ENCODE measurements at regions not wholly inside any gene's neighbourhood (a gene's known extent, or its start where the extent isn't known, plus 50 kb on each side); places are given as distances from the start of the nearest gene placed in this dataset.
"Not testable (repeated sequence)": the region's sequence is repeated elsewhere in the genome, so short reads cannot be mapped to it uniquely, and the experiment has no call there.

DNA sequence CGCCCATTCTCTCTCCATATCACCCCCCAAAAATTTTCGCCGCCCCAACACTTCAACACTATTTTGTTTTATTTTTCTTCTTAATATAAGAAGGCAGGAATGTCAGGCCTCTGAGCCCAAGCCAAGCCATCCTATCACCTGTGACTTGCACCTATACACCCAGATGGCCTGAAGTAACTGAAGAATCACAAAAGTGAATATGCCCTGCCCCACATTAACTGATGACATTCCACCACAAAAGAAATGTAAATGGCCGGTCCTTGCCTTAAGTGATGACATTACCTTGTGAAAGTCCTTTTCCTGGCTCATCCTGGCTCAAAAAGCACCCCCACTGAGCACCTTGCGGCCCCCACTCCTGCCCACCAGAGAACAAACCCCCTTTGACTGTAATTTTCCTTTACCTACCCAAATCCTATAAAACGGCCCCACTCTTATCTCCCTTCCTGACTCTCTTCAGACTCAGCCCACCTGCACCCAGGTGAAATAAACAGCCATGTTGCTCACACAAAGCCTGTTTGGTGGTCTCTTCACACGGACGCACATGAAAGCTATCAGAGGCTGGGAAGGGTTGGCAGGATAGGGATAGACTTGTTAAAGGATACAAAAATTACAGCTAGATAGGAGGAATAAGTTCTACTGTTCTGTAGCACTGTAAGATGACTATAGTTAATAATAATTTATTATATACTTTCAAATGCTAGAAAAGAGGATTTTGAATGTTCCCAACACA, 130.9 kb upstream of the PALMD start:
- TF ChIP-seq, protein P1, sequence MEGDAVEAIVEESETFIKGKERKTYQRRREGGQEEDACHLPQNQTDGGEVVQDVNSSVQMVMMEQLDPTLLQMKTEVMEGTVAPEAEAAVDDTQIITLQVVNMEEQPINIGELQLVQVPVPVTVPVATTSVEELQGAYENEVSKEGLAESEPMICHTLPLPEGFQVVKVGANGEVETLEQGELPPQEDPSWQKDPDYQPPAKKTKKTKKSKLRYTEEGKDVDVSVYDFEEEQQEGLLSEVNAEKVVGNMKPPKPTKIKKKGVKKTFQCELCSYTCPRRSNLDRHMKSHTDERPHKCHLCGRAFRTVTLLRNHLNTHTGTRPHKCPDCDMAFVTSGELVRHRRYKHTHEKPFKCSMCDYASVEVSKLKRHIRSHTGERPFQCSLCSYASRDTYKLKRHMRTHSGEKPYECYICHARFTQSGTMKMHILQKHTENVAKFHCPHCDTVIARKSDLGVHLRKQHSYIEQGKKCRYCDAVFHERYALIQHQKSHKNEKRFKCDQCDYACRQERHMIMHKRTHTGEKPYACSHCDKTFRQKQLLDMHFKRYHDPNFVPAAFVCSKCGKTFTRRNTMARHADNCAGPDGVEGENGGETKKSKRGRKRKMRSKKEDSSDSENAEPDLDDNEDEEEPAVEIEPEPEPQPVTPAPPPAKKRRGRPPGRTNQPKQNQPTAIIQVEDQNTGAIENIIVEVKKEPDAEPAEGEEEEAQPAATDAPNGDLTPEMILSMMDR (IDR thresholded peaks at IDR 0.05) = not testable (repeated sequence)
- not testable (repeated sequence) for TF ChIP-seq POLR2A (IDR thresholded peaks at IDR 0.05)

All from adrenal gland (tissue), 5 donors.